GM21737 (cell line): ENCODE measurements at regions not wholly inside any gene's neighbourhood (a gene's known extent, or its start where the extent isn't known, plus 50 kb on each side); places are given as distances from the start of the nearest gene placed in this dataset.
A peak's percentile ranks its signal among the peaks of the same experiment; 100 is the strongest.

Source experiments
- ATAC-seq: cut with Tn5 transposase; IDR thresholded peaks from one replicate; pipeline ENCODE4 v1.9.1; 2021; ENCODE audit warnings: mild to moderate bottlenecking, moderate library complexity; ENCODE audit not compliant: unreplicated experiment

DNA sequence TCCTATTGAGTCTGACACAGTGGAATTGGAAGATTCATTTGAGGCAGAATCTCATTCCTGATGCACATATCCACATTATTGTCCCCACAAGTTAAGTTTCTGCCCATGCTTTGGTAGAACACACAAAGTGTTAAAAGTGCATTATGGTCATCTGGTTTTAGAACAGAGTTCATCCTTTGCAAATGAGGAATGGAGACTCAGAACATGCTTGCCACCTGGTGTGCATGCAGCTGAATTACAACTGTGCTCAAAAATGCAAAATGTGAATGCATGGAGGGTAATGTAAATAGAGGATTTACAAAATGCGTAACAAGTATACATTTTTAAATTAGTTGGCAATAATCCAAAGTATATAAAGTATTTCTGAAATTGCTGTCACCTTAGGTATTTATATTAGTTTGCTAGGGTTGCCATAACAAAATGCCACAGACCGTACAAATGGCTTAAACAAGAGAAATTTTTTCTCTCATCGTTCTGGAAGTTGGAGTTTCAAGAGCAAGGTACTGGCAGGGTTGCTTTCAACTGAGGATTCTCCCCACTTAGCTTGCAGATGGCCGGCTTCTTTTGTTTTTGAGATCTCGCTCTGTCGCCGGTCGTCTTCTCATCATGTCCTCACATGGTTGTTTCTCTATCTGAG, 671.1 kb downstream of the TAF11L14 start:
- peak; percentile 86 for ATAC-seq

GRCh38 chr5:18311266-18311665, 677.0 kb downstream of the TAF11L14 start:
- ATAC-seq: no peak

DNA sequence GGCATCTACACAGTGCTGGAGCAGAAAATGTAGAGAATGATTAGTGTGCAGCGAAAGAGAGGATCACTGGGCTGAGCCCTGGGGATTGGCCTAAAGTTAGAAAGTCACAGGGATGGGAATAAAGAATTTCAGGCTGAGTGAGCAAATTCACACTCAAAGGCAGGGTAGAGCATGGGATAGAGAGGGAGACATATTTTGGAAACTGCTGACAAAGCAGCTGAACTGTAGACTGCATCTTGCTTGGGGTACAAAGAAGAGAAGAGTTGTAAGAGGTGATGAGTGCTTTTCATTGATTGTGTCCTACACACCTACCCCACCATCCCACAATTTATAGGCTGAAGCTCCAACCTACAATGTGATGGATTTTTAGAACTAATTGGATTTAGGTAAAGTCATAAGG, 677.8 kb downstream of the TAF11L14 start:
- ATAC-seq: no peak

DNA sequence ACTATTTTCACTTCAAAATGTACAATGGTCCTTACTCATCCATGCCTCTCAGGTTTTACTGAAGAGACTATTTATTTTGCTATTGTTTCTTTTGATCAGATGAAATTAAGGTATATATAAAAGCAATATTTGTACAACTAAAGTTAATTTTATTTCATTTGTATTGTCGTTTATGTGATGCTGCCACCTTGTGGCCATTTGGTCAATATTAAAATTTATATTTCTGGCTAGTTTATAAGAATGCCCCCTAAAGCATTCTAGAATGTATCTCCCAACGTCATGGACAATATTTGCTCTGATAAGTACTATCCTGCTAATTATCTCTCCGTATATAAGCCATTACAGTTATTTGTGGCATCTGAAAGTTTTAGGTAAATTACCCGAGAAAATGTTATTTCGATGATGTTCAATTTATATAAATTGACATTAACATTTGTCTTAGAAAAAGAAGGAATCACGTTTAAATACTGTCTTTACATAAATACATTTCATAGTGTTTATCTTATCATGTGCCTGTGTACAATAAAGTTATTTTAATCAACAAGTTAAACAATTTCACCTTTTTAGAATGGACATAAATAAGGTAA, 680.0 kb downstream of the TAF11L14 start:
- no peak for ATAC-seq

DNA sequence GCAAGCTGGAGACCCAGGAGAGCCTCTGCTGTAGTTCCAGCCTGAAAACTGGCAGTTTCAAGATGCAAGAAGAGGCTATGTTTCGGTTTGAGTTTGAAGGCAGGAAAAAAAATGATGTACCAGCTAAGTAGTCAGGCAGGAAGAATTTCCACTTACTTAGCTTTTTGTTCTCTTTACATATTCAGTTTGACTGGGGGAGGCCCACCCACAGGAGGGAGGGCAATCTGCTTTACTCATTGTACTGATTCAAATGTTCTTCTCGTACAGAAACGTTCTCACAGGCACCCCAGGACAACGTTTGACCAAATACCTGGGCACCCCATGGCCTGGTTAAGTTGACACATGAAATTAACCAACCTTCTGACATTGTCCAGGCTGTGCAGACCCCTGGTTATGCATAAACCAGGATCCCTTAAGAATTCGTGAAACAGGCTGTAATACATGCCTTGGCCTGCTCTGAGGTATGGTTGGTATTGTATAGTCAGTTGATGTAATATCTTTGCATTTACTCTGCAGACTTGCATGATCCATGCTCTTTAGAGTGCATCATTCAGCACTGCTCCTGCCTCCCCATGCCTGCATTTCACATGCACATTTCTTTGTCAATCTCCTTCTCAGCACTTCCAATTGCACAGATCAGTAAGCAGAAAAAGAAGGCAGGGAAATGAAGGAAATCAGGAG, 687.1 kb downstream of the TAF11L14 start:
- no peak for ATAC-seq

DNA sequence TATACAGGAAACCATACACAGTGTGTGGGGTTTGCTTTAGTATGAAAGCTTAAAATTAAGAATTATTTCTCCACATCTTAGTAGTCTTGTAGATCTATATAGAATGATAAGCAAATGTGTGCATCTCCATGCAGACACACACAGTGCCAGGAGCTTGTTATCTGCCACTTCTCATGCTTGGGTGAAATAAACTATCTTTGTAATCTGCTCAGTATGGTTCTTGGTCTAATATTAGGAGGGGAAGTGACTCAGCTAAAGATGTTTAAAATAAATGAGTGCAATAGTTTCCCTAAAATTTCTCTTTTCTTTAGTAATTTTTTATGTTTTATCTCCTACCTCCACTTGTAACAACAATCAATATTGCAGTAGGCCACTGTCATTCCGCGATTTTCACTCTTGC, 689.6 kb downstream of the TAF11L14 start:
- ATAC-seq: no peak

- no peak for ATAC-seq
Measured at GRCh38 chr5:18325431-18325830, 691.2 kb downstream of the TAF11L14 start.

DNA sequence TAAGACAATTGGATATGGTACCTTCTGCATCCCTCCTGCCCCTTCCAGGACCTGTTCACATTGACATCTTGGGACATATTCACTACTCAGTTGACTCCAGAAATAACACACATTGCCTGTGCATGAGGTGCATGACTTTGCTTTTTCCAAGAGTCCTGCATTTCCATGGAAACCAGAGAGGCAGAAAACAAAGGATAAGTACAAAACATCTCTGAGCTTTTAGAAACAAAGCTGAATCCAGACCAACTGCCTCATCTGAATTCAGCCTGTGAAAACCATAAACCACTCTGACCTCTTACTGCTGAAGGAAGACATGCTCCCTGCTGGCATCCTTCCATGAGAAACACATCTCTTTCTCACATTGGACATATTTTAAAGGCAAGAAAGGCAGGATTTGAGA, 695.1 kb downstream of the TAF11L14 start:
- no peak for ATAC-seq

DNA sequence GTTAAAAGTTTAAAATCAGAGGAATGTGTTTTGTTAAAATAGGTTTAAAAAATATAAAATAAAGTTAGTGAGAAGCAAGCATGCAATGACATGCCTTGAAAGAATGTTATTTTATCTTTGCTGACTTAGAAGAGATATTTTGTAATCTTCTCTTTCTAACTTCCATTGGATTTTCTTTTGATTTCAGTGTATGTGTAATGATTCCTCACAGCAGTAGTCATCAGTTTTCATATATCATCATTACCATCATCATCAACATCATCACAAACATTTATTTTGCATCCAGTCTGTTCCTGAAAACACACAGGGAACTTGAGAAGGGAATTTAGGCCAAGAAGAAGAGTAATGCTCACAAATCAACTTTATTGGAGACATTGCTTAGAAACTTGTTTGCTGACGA, 699.6 kb downstream of the TAF11L14 start:
- no peak for ATAC-seq

DNA sequence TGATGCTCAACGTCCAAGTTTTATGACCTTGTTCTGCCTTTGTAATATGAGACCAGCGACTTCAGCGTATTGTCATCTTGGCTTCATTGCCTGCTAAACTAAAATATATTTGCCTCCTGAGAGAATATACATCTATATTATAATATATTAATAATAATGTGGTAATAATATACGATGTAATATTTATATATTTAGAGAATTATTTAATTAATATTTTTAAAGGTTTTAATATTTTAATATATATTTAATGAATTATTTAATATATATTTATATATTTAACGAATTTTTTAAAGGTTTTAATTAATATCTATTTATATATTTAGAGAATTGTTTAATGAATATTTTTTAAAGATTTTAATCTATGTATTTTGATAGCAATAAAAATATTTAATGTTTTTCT, 700.7 kb downstream of the TAF11L14 start:
- ATAC-seq: no peak

GRCh38 chr5:18354828-18355227, 720.6 kb downstream of the TAF11L14 start:
- no peak for ATAC-seq

- no peak for ATAC-seq
Measured at GRCh38 chr5:18357486-18357885, 723.2 kb downstream of the TAF11L14 start.

DNA sequence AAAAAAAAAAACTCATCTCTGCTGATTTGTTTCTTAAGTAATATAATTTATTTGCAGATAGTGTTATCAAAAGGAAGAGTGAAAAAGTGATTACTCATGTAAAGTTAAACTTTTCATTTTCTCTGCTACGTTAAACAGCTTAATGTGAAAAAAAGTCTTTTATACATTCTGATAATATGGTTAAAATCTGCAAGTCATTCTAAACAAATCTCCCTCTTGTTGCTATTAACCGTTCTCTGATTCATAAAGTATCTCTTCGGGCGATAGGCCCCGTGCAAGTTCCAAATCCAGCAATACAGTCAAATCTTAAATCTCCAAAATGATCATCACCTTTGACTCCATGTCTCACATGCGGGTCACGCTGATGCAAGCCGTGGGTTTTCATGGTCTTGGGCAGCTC, 732.0 kb downstream of the TAF11L14 start:
- no peak for ATAC-seq

GRCh38 chr5:18370531-18370930, 736.3 kb downstream of the TAF11L14 start:
- ATAC-seq: no peak

DNA sequence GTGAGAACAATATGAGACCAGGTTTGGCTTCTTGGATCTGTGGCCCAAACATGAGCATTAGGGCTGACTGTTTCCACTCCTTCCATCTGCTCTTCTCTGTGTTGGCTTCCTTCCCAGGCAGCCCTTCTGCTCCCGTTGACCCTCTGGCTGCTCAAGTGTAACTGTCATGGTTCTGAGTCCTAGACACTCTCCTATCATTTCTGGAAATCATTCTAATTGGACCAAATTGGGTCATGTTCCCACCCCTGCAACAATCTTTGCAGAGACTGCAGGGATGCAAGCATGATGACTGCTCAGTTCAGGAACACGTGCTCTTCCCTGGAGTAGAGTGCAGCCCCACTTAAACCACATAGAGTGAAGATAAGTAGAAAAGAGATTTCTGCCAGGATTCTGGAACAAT, 741.4 kb downstream of the TAF11L14 start:
- no peak for ATAC-seq

DNA sequence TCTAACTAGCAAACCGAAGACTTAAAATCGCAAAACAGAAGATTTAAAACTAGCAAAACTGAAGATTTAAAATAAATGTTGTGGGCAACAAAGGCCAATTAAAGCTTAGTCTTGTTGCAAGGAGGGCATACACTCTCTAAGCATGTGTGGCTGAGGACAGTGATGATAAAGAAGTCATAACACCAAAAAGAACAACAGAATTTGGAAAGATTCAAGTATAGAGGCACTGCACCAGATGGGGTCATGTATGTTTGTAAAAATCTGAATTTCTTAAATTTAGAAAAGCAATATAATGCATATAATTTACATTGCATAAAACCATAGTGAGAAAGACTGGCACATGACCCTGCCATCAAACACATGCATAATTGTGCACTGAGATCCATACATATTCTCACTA, 743.8 kb downstream of the TAF11L14 start:
- ATAC-seq: no peak

- no peak for ATAC-seq
Measured at GRCh38 chr5:18379189-18379588, 744.9 kb downstream of the TAF11L14 start.

DNA sequence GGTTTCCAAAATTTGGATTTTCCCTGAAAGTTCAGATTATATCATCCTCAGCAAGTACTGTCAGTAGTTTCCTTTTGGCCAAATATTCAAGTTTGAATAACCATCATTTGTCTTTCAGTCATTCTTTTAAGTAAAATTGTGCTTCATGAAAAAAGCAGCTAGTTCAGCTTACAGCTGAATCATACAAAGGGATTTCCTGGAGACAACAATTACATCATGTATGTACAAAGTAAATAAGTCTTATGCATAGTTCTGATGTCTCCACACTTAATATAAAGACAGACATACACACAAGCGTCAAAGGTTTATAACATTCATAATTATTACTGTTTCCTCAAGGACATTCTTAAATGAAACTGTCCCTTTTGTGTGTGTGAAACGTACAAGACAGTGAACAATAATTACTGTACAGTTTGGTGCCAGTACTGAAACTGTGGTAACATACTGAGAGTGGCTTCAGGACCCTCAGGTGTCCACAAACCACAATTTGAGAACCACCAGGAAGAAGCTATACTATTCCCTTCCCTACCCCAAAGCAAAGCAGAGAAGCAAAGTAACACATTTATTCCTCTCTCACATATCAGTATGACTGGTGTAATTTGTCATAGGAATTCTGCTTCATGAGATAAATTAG, 746.6 kb downstream of the TAF11L14 start:
- no peak for ATAC-seq

- ATAC-seq: no peak
Measured at GRCh38 chr5:18393565-18394442, 759.5 kb downstream of the TAF11L14 start.

DNA sequence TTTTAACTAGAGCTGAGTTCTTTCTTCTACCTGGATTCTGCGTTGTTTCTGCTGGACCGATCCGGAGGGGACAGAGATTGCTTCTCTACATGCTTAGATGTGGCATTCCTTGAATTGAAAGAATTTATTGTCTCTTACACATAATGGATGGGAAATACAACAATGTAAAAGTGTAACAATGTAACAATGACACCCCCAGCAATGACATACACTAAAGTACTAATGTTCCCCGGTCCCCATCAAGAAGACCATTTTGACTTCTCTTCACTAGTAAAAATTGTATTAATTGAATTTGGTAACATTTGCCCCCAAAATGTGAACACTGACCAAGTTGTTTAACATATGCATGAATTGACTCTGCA, 760.2 kb downstream of the TAF11L14 start:
- no peak for ATAC-seq
